ENCODE measurements at regions not wholly inside any gene's neighbourhood (a gene's known extent, or its start where the extent isn't known, plus 50 kb on each side); places are given as distances from the start of the nearest gene placed in this dataset.
"Not testable (repeated sequence)": the region's sequence is repeated elsewhere in the genome, so short reads cannot be mapped to it uniquely, and the experiment has no call there.

DNA sequence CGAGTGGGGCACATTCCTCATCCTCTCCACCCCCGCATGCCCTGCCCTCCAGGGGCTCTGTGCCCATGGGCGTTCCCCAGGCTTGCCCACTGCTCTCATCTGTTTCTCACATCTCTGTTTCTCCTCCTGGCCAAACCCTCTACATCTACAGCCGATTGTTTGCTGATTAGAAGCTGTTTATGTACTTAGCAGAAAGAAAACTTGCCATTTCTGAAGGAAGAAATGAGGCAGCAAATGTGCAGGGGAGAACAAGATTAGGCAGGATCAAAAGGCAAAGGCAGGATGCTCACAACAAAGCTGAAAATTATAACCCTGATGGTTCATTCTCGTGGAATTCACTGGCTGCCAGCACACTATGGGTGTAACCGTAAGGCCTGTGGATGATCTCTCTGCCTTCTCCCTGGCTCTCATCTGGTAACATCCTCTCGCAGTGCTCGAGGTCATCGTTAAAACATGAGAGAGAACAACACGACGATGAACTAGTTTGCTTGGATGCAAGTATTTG, 111.6 kb upstream of the KLF14 start:
- intact Hi-C loops (cut with micrococcal nuclease), result no loop called here

DNA sequence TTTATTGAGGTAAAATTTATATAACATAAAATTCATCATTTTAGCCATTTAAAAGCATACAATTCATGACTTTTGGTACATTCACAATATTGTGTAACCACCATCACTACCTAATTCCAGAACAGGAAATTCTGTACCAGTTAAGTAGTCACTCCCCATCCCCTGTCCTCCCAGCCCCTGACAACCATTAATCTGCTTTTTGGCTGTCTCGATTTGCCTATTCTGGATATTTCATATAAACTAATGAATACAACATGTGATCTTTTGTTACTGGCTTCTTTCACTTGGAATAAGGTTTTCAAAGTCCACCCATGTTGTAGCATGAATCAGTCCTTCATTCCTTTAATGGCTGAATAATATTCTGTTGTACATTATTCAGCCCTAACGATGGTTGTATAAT, 115.6 kb upstream of the KLF14 start:
- intact Hi-C loops (cut with micrococcal nuclease), result no loop called here

- intact Hi-C loops (cut with micrococcal nuclease), result no loop called here
These were observed 116.9 kb upstream of the KLF14 start for GRCh38 chr7:130850956-130851355.

GRCh38 chr7:130852867-130853266, 118.9 kb upstream of the KLF14 start:
- intact Hi-C loops (cut with micrococcal nuclease), result no loop called here

- intact Hi-C loops (cut with micrococcal nuclease), result no loop called here
These were observed 119.7 kb upstream of the KLF14 start for GRCh38 chr7:130853503-130854279.

DNA sequence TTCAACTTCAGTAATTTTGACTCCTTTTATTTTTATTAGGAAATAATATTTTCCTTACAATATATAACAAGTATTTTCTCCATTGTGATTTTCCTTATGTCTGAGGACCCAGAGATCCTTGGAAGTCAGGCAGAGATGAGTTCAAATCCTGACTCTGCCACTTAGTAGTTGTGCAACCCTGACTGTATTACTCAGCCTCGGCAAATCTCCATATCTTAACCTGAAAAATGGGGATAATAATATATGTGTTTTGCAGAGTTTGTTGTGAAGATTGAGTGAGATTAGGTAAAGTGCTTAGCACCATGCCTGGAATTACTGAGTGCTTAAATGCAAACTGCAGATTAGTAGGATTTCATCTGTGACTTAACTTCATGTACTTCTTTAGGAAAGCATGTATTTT, 120.5 kb upstream of the KLF14 start:
- intact Hi-C loops (cut with micrococcal nuclease), result no loop called here

- intact Hi-C loops (cut with micrococcal nuclease), result no loop called here
These were observed 122.9 kb upstream of the KLF14 start for GRCh38 chr7:130856866-130857265.

DNA sequence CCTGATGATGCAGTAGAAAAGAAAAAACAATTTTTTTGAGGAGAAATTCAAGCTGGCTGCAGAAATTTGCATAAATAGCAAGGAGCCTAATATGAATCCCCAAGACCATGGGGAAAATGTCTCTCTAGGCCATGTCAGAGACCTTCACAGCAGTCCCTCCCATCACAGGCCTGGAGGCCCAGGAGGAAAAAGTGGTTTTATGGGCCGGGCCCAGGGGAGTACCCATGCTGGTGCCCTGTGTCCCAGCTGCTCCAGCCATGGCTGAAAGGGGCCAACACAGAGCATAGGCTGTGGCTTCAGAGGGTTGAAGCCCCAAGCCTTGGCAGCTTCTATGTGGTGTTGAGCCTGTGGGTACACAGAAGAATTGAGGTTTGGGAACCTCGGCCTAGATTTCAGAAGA, 126.8 kb upstream of the KLF14 start:
- intact Hi-C loops (cut with micrococcal nuclease), result not testable (repeated sequence)

DNA sequence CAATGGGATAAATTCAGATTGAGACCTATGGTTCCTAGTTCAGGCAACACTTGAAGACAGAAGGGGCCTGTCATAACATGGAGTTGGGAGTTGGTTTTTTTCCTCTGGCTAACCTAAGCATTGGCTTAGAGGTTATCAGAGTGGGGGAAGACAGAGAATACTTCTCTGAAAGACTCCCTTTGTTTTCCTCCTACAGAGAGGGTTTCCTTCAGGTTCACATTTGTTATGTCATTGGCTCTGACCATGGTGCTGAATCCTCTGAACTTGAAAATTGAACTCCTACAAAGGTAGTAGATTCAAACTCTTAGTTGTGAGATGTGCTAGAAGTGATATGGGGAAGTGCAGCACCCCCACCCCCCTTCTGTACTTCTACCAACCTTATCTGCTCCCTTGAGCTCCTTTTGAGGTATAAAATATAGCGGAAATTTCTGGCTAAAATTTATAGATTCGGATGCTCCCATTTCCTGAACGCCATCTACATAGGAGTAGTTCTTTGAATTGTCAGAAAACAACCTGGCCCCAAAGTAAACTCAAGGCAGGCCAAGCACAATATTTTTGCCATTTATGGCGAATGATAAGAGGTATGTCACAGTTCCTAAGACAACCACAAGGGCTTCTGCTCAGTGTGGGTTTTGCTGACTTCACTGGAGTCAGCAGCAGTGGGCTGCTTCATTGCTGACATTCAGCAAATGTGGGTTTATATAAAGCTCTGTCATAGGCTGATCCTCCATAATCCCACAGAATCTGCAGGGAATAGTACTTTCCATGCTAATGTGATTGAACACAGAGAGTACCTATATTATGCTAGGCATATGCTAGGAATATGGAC, 131.6 kb upstream of the KLF14 start:
- intact Hi-C loops (cut with micrococcal nuclease), result no loop called here

- intact Hi-C loops (cut with micrococcal nuclease), result no loop called here
These were observed 133.0 kb upstream of the KLF14 start for GRCh38 chr7:130867039-130867438.

GRCh38 chr7:130867581-130868136, 133.7 kb upstream of the KLF14 start:
- intact Hi-C loops (cut with micrococcal nuclease), result no loop called here

DNA sequence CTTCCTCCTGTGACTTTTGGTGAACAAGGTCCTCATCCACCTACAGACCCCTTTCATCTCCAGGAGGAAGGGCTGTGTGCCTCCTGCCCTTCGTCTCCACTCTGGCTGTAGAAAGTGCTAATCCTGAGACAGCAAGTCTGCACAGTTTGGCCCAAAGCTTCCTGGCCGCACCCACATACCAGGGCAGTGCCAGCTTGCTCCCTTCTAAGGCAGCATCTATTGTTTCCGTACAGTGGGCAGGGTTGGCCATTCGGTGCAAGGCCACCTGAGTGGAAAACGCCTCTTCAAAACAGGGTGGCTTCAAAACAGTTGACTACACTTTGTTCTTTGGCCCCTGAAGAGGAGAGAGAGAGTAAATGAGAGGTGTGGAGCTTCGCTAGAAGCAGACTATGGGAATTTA, 134.1 kb upstream of the KLF14 start:
- intact Hi-C loops (cut with micrococcal nuclease), result no loop called here

DNA sequence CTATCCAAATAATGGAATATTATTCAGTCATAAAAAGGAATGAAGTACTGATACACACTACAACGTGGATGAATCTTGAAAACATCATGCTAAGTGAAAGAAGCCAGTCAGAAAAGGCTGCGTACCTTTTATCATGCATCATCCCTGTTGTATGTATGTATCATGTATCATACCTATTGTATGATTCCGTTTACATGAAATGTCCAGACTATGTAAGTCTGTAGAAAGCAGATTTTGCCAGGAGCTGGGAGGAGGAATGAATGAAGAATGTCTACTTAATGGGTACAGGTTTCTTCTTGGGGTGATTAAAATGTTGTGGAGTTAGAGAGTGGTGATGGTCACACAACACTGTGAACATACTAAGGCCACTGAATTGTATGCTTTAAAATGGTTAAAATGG, 135.9 kb upstream of the KLF14 start:
- intact Hi-C loops (cut with micrococcal nuclease), result no loop called here

DNA sequence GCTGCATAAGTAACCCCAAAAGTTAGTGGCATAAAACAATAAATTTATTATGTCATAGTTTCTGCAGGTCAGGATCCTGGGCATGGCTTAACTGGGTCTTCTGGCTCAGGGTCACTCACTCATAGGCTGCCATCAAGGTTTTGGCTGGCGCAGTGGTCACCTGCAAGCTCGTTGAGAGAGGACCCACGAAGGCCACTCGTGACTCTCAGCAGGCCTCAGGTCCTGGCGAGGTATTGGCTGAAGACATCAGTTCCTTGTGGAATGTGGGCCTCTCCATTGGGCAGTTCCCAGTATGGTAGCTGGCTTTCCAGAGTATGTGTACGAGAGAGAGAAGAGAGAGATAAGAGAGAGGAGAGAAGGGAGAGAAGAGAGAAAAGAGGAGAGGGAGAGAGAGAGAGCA, 138.3 kb upstream of the KLF14 start:
- intact Hi-C loops (cut with micrococcal nuclease), result no loop called here

GRCh38 chr7:130872756-130873448, 138.9 kb upstream of the KLF14 start:
- intact Hi-C loops (cut with micrococcal nuclease), result no loop called here

GRCh38 chr7:130874071-130874915, 140.3 kb upstream of the KLF14 start:
- intact Hi-C loops (cut with micrococcal nuclease), result no loop called here

GRCh38 chr7:130875265-130875741, 141.3 kb upstream of the KLF14 start:
- intact Hi-C loops (cut with micrococcal nuclease), result loop anchor here (1.0 kb wide), 1 partner anchor 165 kb away; no protein-coding TSS in a partner anchor

- intact Hi-C loops (cut with micrococcal nuclease), result loop anchor here (1.0 kb wide), 1 partner anchor 164 kb away; no protein-coding TSS in a partner anchor
These were observed 141.9 kb upstream of the KLF14 start for GRCh38 chr7:130875901-130876300.

DNA sequence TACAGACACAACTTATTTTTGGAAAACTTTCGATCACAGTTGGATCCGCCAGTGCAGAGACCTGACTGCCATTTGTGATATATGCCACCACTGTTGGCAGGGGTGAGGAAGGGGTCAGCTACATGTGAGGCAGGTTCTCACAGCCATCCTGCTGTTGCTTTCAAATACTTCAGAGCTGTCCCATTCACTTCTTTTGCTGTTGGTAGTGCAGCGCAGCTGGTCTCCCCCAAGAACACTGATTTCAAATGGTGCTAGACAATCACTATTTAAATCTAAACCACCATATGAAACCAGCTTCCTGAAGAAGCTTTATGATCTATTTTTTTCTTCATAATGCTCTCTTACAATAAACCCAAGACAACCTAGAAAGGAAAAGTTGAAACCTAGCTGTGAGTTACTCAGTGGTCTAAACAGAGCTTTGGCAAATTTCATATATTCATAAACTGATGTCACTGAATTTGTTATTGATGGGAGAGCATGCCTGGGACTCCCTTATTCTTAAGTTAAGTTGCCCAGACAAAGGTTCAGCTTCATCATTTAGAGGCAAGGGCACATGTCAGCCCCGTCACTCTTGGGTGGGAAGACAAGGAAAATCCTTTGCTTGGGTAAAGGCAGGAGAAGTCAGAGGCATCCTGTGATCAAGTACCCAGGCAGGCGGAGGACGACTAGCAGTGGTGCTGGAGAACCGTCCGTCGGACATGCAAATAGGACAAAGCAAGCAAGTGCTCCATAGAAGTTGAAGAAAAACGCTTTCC, 143.4 kb upstream of the KLF14 start:
- intact Hi-C loops (cut with micrococcal nuclease), result no loop called here

DNA sequence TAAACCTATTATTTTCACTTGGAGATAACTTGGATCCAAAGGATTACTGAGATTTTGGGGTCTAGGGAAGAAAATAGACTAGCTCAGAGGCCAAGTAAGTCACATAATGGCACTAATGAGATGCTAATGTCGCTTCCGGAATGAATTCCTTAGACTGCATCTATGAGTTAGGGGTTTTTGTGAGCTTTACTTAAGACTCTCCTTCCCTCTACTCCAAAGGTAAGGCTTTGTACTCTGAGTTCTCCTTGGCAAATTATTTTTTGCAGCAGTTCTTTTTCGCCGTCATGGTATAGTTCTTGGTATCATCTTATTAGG, 143.9 kb upstream of the KLF14 start:
- intact Hi-C loops (cut with micrococcal nuclease), result no loop called here
